Naive B cell (primary cell): ENCODE measurements at regions not wholly inside any gene's neighbourhood (a gene's known extent, or its start where the extent isn't known, plus 50 kb on each side); places are given as distances from the start of the nearest gene placed in this dataset.

ENCODE experiments used
- ATAC-seq, 2 donors: fragments of 150-1000 bp; cut with Tn5 transposase; 2 replicates each; pipeline ENCODE4 v1.10.0; 2021; ENCODE audit warnings: low read depth in 2 of 2, mild to moderate bottlenecking in 2 of 2, moderate library complexity in 2 of 2
- DNase-seq: peaks from one replicate; pipeline ENCODE4 v3.0.0; 2022
- H3K27ac Mint-ChIP-seq, 6 donors: one replicate each; pipeline ENCODE4 v1.8.0; 2020 to 2022; ENCODE audit warnings: mild to moderate bottlenecking in 6 of 6, mixed read lengths in 6 of 6, moderate library complexity in 5 of 6, inconsistent platforms in 2 of 6
- H3K27me3 Mint-ChIP-seq, 3 donors: one replicate each; pipeline ENCODE4 v1.8.0; 2021 to 2022; ENCODE audit warnings: mixed read lengths in 3 of 3, mild to moderate bottlenecking in 1 of 3
- H3K36me3 Mint-ChIP-seq, 2 donors: one replicate each; pipeline ENCODE4 v1.8.0; 2020 to 2022; ENCODE audit warnings: mixed read lengths in 2 of 2, inconsistent platforms in 1 of 2, mild to moderate bottlenecking in 1 of 2
- H3K4me1 Mint-ChIP-seq, 3 donors: one replicate each; pipeline ENCODE4 v1.8.0; 2020 to 2022; ENCODE audit warnings: mixed read lengths in 3 of 3, inconsistent platforms in 1 of 3, mild to moderate bottlenecking in 1 of 3, moderate library complexity in 1 of 3
- H3K4me3 Mint-ChIP-seq, 8 donors: one replicate each; pipeline ENCODE4 v1.8.0; 2020 to 2022; ENCODE audit warnings: mild to moderate bottlenecking in 8 of 8, mixed read lengths in 8 of 8, moderate library complexity in 8 of 8, inconsistent platforms in 2 of 8
- H3K9me3 Mint-ChIP-seq, 7 donors: one replicate each; pipeline ENCODE4 v1.8.0; 2020 to 2022; ENCODE audit warnings: mixed read lengths in 7 of 7, mild to moderate bottlenecking in 5 of 7, inconsistent platforms in 2 of 7, moderate library complexity in 1 of 7

DNA sequence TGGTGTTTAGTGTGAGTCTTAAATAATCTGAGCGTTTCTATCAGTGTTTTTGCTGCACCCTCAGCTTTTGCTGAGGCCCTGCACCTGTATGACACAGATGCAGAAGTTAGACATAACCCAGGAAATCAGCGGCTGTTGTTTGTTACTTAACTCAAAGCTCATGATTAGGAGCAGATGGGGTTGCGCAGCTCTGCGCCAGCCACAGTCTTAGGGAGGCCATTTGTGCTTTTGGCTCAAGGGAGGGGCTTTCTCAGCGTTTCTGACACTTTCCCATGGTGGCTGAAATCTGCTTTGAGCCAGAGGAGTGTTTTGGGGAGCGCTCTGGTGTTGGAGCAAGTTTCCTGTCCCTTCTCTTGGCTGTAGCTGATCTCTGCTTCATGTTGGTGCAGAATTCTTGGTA, 433.8 kb downstream of the NAF1 start:
- Mint-ChIP-seq H3K9me3 (no peaks in the 10 kb centered on the region), H3K27ac (no peak overlapping the region), H3K4me1 (no peaks in the 10 kb centered on the region), H3K27me3 (no peaks in the 10 kb centered on the region), H3K4me3 (no peak overlapping the region), H3K36me3 (no peaks in the 10 kb centered on the region)
- DNase-seq, result no peak
- ATAC-seq, result no peak

DNA sequence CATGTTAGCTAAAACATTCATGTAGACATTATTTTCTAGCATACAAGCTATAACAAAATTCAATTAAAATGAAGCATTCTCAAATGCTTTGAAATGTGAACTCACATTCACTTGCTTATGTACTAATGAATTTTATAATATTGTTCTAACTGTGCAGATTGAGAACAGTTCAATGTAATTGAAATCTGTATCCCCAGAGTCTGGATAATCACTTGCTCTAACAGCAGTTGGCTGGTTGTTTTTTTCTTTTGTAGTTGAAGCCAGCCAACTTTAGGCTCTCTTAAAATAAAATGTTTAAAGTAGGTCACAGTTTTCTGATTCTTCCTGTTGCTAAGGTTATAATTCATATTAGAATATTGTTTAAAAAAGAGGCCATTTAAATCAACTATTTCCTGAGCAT, 438.9 kb downstream of the NAF1 start:
- no peaks in the 10 kb centered on the region for H3K27me3 Mint-ChIP-seq
- no peaks in the 10 kb centered on the region for H3K4me1 Mint-ChIP-seq
- no peaks in the 10 kb centered on the region for H3K36me3 Mint-ChIP-seq
- H3K9me3 Mint-ChIP-seq, result peaks cover 0 to 14% (median 0%) of the 10 kb centered on the region in 7 donors
- no peak for ATAC-seq
- H3K4me3 Mint-ChIP-seq, result no peak overlapping the region
- no peak overlapping the region for H3K27ac Mint-ChIP-seq
- DNase-seq, result no peak

DNA sequence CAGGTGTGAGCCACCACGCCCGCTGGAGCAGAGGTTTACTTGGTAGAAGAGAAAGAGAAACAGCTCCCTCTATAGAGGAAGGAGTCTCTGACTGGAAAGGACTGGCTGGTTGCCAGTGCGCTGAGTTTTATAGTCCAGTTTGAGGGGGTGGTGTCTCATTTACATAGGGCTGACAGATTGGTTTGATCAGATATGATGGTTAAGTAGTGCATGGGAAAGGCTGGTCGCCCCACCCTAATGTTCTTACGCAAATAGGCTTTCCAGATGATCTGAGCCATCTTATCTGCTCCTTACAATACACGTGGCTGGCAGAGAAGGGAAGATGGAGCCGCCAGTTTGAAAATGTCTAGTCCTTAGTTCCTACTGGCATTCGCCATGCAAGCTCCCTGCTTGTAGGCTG, 439.5 kb downstream of the NAF1 start:
- no peak overlapping the region for H3K4me3 Mint-ChIP-seq
- H3K4me1 Mint-ChIP-seq, result no peaks in the 10 kb centered on the region
- ATAC-seq (no peak), DNase-seq (no peak)
- no peak overlapping the region for H3K27ac Mint-ChIP-seq
- peaks cover 0 to 14% (median 0%) of the 10 kb centered on the region in 7 donors for H3K9me3 Mint-ChIP-seq
- H3K27me3 Mint-ChIP-seq, result no peaks in the 10 kb centered on the region
- H3K36me3 Mint-ChIP-seq, result no peaks in the 10 kb centered on the region

DNA sequence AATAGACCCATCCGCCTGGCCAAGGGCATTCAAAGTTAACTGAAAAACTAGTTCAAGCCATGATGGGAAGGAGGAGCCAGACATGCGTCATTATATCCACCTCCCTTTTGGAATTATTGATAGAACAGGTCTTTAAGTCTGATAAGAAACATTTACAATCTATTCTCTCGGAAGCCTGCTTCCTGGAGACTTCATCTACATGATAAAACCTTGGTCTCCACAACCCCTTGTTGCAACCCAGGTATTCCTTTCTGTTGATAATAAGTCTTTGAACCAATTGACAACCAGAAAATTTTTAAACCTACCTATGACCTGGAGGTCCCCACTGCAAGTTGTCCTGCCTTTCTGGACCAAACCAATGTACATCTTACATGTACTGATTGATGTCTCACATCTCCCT, 451.3 kb downstream of the NAF1 start:
- H3K4me1 Mint-ChIP-seq, result no peaks in the 10 kb centered on the region
- no peak for ATAC-seq

DNA sequence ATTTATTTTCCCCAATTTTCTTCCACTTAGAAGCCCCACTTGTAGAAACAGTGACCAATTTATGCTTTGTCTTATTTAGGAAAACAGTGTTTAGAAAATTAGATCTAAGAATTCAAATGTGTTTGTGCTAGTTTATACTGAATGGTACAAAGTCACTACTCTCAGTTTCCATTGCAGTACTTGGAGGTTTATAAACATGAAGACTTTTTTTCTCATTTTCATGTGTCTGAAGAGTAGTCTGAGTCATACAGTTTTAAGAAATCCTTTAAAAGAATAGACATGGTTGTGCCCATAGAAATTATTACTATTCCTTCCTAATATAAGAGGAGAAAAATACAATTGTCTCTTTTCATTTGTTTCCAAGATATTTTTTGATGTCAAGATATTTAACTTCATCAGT, 458.7 kb downstream of the NAF1 start:
- ATAC-seq, result no peak
- Mint-ChIP-seq H3K4me1 (no peaks in the 10 kb centered on the region), H3K4me3 (no peak overlapping the region), H3K9me3 (peaks cover 0 to 11% (median 2%) of the 10 kb centered on the region in 7 donors), H3K27ac (no peak overlapping the region), H3K36me3 (no peaks in the 10 kb centered on the region), H3K27me3 (peaks cover 0 to 6% (median 0%) of the 10 kb centered on the region in 3 donors)
- DNase-seq, result no peak

More for the DNA sequence above, 451.3 kb downstream of the NAF1 start:
- Mint-ChIP-seq H3K27me3 (peaks cover 0 to 6% (median 0%) of the 10 kb centered on the region in 3 donors), H3K4me3 (no peak overlapping the region), H3K9me3 (peaks cover 0 to 14% (median 3%) of the 10 kb centered on the region in 7 donors), H3K27ac (no peak overlapping the region), H3K36me3 (no peaks in the 10 kb centered on the region)
- DNase-seq, result no peak

DNA sequence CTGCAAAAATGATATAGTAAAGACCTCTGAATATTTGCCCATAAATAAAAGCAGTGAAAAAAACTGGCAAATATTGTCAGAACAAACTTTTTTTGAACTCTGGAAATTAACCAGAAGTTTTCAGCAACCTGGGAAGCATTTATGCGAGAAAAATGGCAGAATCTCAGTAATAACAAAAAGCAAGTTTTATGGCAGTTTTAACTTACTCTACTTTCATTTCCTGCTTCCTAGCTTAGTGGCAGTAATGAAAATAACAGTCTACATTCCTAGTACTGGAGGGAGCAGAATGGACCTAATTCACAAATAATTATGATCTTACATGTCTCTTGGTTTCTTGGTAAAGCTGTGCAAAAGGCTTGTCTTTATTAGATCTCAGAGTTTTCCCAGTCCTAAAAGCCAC, 460.1 kb downstream of the NAF1 start:
- H3K27ac Mint-ChIP-seq, result no peak overlapping the region
- H3K4me3 Mint-ChIP-seq, result no peak overlapping the region
- peaks cover 0 to 11% (median 0%) of the 10 kb centered on the region in 7 donors for H3K9me3 Mint-ChIP-seq
- H3K27me3 Mint-ChIP-seq, result no peaks in the 10 kb centered on the region
- H3K36me3 Mint-ChIP-seq, result no peaks in the 10 kb centered on the region
- no peak for DNase-seq
- no peaks in the 10 kb centered on the region for H3K4me1 Mint-ChIP-seq
- ATAC-seq, result no peak

DNA sequence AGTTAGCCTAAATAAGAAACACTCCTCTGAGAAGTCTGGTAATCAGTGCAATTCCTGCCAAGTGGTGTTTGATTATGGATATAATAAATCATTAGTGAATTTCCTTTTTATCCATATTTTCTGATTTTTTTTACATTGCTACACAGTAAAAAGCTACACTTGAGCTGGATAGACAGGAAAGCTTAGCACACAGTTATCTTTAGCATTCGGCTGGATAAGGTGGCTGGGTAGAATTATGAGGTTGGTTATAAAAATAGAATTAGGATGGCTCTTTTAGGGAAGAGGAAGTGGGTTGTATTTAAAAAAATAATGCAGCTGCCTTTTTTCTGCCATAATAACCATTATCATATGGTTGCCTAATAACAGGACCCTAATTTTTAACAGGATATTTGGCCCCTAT, 460.6 kb downstream of the NAF1 start:
- ATAC-seq (no peak), DNase-seq (no peak)
- H3K36me3 Mint-ChIP-seq, result no peaks in the 10 kb centered on the region
- H3K4me3 Mint-ChIP-seq, result no peak overlapping the region
- H3K9me3 Mint-ChIP-seq, result peaks cover 0 to 11% (median 0%) of the 10 kb centered on the region in 7 donors
- H3K27ac Mint-ChIP-seq, result no peak overlapping the region
- H3K27me3 Mint-ChIP-seq, result no peaks in the 10 kb centered on the region
- no peaks in the 10 kb centered on the region for H3K4me1 Mint-ChIP-seq

DNA sequence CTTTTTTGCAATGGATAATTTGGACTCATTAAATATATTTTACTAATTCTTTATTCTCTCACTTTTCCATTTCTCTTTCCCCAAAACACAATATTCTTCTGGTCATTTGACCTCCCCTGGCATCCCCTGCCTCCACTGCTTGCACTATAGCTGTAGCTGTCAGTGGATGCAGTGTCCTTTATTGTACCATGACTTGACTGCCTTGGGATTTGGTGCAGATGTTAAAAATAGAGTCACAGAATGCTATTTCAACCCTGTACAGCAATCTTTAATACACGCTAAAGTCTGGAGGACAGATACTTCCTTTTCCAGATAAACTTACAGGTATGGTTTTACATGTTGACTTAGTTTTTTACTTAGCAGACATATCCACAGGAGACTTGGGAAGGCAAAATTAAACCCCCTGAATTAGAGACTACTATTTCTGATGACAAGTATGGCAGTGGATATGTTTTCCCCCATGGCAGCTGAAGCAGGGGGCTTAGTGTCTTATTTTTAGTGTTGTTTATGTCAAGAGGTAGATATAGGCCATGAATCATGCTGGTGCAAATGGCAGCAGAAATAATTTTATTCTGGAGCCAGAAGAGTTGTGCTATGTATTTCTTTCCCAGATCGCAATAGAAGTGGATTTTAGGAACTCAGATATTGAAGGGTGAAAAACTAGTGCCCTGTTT, 461.4 kb downstream of the NAF1 start:
- Mint-ChIP-seq H3K27ac (no peak overlapping the region), H3K9me3 (peaks cover 0 to 9% (median 0%) of the 10 kb centered on the region in 7 donors), H3K36me3 (no peaks in the 10 kb centered on the region), H3K4me3 (no peak overlapping the region), H3K27me3 (no peaks in the 10 kb centered on the region), H3K4me1 (no peaks in the 10 kb centered on the region)
- no peak for DNase-seq
- ATAC-seq, result no peak

DNA sequence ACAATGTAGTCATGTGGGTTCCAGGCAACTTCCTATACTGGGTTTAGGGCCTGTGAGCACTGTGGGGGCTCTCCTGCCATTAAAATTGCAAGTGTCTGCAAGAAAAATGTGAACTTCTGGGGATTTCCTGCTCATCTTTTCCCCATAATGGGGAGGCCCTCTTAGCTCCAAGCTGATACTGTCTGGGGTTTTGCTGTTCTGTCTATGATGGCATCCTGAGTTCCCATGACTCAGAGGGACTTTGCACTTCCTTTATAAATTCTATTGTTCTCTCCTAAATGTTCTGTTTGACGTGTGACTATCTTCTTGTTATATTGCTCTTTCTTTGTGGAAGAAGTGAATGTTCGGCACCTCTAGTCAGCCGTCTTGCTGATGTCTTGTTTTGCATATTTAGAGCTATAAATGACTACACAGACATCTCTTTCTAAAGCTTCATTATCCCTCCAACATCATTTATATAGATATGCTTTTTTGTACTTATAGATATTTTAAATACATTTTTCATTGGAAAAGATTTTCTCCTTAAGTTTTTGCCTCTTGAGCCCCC, 465.8 kb downstream of the NAF1 start:
- ATAC-seq (no peak), DNase-seq (no peak)
- H3K4me1 Mint-ChIP-seq, result no peaks in the 10 kb centered on the region
- no peaks in the 10 kb centered on the region for H3K36me3 Mint-ChIP-seq
- H3K27me3 Mint-ChIP-seq, result no peaks in the 10 kb centered on the region
- peaks cover 0 to 15% (median 0%) of the 10 kb centered on the region in 7 donors for H3K9me3 Mint-ChIP-seq
- H3K27ac Mint-ChIP-seq, result no peak overlapping the region
- H3K4me3 Mint-ChIP-seq, result no peak overlapping the region

DNA sequence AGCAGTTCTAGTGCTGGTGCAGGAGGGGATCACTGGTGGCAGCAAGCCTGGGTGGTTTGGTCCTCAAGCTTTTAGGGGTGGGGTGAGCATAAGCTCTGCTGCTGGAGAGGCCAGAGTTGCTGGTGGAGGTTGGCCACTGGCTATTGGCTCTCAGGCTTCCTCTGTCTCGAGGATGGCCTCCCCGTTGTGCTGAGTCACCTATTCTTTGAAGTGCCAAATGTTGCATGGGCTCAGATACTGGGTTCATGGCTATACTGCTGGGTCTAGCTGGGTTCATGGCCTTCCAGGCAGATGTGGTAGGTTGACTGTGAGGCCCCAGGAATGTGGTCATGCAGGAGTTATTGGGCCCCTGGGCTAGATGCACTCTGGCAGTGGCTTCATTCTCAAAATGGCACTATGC, 466.3 kb downstream of the NAF1 start:
- Mint-ChIP-seq H3K27ac (no peak overlapping the region), H3K27me3 (no peaks in the 10 kb centered on the region), H3K9me3 (peaks cover 0 to 15% (median 0%) of the 10 kb centered on the region in 7 donors), H3K36me3 (no peaks in the 10 kb centered on the region), H3K4me3 (no peak overlapping the region), H3K4me1 (no peaks in the 10 kb centered on the region)
- ATAC-seq, result no peak
- no peak for DNase-seq

DNA sequence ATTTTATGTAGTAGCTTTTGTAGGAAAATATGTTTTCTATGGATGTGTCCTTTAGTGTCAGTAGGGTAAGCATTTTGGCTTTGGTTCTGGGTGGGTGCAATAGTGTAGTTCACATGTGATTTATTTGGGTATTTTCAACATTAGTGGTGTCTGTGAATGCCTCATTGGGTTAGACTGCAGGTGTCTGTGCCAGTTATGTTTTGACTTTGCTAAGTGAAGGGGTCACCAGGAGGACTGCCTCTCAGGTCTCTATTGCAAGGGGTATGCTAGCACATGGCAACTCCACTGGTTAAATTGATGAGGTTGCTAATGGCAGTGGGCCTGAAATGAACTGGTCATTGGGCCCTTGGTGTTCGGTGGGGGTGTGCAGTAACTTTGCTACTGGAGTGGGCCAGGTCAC, 467.1 kb downstream of the NAF1 start:
- no peaks in the 10 kb centered on the region for H3K4me1 Mint-ChIP-seq

DNA sequence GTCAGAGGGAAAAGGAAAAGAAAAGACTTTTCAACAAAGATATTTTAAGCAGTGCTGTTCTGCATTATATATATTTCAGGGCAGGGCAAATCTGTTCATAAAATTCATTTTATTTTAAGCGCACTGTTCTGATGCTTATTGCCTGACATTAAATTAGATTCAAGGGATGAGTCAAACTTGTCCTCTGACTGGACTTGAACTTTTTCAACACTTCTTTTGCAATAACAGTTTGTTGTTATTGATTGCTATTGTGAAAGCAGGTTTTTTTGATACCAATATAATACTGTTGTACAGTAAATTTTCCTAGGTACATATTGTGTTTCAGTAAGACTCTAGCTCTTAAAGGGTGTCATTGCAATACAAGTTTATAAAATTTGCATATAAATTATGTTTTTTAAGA, 481.3 kb downstream of the NAF1 start:
- no peak overlapping the region for H3K4me3 Mint-ChIP-seq
- H3K27me3 Mint-ChIP-seq, result no peaks in the 10 kb centered on the region
- DNase-seq (no peak), ATAC-seq (no peak)
- no peaks in the 10 kb centered on the region for H3K4me1 Mint-ChIP-seq
- no peak overlapping the region for H3K27ac Mint-ChIP-seq
- peaks cover 0 to 7% (median 0%) of the 10 kb centered on the region in 7 donors for H3K9me3 Mint-ChIP-seq
- no peaks in the 10 kb centered on the region for H3K36me3 Mint-ChIP-seq

More for the DNA sequence above, 467.1 kb downstream of the NAF1 start:
- no peak overlapping the region for H3K27ac Mint-ChIP-seq
- no peak overlapping the region for H3K4me3 Mint-ChIP-seq
- H3K27me3 Mint-ChIP-seq, result no peaks in the 10 kb centered on the region
- DNase-seq, result no peak
- H3K9me3 Mint-ChIP-seq, result peaks cover 0 to 17% (median 0%) of the 10 kb centered on the region in 7 donors
- no peaks in the 10 kb centered on the region for H3K36me3 Mint-ChIP-seq
- ATAC-seq, result no peak

DNA sequence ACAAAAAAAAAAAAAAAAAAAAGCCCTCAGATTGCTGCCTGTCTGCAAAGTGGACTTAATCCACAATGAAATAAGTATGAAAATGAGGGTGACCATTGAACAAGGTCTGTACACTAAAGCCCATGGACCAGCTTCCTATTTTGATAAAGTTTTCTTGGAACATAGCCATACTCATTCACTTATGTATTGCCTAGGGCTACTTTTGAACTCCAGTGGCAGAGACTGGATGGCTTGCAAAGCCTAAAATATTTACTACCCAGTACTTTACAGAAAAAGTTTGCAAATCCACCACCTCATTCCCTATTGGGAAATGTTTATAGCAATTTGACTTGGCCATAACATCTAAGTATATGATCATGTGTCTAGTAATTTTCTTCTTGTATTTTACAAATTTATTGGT, 481.7 kb downstream of the NAF1 start:
- Mint-ChIP-seq H3K4me3 (no peak overlapping the region), H3K27me3 (no peaks in the 10 kb centered on the region), H3K36me3 (no peaks in the 10 kb centered on the region), H3K4me1 (no peaks in the 10 kb centered on the region), H3K9me3 (peaks cover 0 to 7% (median 0%) of the 10 kb centered on the region in 7 donors), H3K27ac (no peak overlapping the region)
- ATAC-seq, result no peak
- DNase-seq, result no peak

DNA sequence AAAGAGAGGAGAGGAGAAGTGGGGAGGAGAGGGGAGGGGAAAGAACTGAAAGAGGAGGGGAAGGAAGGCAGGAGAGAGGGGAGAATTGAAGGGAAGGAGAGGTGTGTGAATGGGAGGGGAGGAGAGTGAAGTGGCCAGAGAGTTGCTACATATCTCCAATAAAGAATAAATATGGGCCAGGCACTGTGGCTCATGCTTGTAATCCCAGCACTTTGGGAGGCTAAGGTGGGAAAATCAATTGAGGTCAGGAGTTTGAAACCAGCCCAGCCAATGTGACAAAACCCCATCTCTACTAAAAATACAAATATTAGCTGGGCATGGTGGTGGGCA, 482.4 kb downstream of the NAF1 start:
- peaks cover 0 to 7% (median 3%) of the 10 kb centered on the region in 7 donors for H3K9me3 Mint-ChIP-seq
- no peaks in the 10 kb centered on the region for H3K27me3 Mint-ChIP-seq
- no peaks in the 10 kb centered on the region for H3K36me3 Mint-ChIP-seq
- no peak overlapping the region for H3K4me3 Mint-ChIP-seq
- no peak for DNase-seq
- H3K4me1 Mint-ChIP-seq, result no peaks in the 10 kb centered on the region
- ATAC-seq, result no peak
- H3K27ac Mint-ChIP-seq, result no peak overlapping the region
